Activated naive CD8-positive, alpha-beta T cell treated with anti-CD3 and anti-CD28 coated beads, Interleukin-2, amount 50 U/mL, for 24 hours (primary cell): ENCODE measurements at regions not wholly inside any gene's neighbourhood (a gene's known extent, or its start where the extent isn't known, plus 50 kb on each side); places are given as distances from the start of the nearest gene placed in this dataset.

Experiments
- ATAC-seq: fragments of 150-1000 bp; cut with Tn5 transposase; one replicate; pipeline ENCODE4 v1.10.0; 2021
- DNase-seq: peaks from one replicate; pipeline ENCODE4 v3.0.0; 2021
- H3K27ac Mint-ChIP-seq: one replicate; pipeline ENCODE4 v1.8.0; 2021; ENCODE audit warnings: mild to moderate bottlenecking, mixed read lengths
- H3K27me3 Mint-ChIP-seq: one replicate; pipeline ENCODE4 v1.8.0; 2021; ENCODE audit warnings: mixed read lengths
- H3K36me3 Mint-ChIP-seq: one replicate; pipeline ENCODE4 v1.8.0; 2021; ENCODE audit warnings: low read depth, mixed read lengths
- H3K4me1 Mint-ChIP-seq: one replicate; pipeline ENCODE4 v1.8.0; 2021; ENCODE audit warnings: mixed read lengths
- H3K4me3 Mint-ChIP-seq: one replicate; pipeline ENCODE4 v1.8.0; 2021; ENCODE audit warnings: mild to moderate bottlenecking, moderate library complexity, mixed read lengths
- H3K9me3 Mint-ChIP-seq: one replicate; pipeline ENCODE4 v1.8.0; 2021; ENCODE audit warnings: mixed read lengths

DNA sequence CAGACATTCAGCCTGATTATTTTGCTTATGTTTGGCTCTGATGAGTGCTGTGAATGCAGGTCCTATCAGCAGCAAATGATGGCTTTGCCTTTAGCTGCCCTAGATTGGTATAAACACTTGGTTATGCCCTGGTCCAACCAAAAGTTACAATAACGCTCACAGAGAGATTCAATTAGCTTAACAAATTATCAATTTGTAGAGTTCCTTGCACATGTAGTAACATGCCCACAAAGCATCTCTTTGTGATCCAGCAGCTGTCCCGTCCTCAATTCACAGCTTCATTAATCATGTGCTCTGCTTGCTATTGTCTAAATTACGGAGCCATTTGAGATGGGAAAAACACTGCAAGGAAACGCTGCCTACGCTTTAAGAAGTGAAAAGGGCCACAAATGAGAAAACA is 457.9 kb downstream of the HDGFL1 start:
- Mint-ChIP-seq H3K4me3 (no peak overlapping the region), H3K9me3 (no peaks in the 10 kb centered on the region), H3K27me3 (no peaks in the 10 kb centered on the region), H3K4me1 (no peaks in the 10 kb centered on the region), H3K36me3 (no peaks in the 10 kb centered on the region), H3K27ac (no peak overlapping the region)
- no peak for ATAC-seq
- DNase-seq = no peak

- DNase-seq (no peak), ATAC-seq (no peak)
- no peak overlapping the region for H3K4me3 Mint-ChIP-seq
- H3K4me1 Mint-ChIP-seq = no peaks in the 10 kb centered on the region
- no peaks in the 10 kb centered on the region for H3K36me3 Mint-ChIP-seq
- H3K9me3 Mint-ChIP-seq = no peaks in the 10 kb centered on the region
- no peak overlapping the region for H3K27ac Mint-ChIP-seq
- H3K27me3 Mint-ChIP-seq = no peaks in the 10 kb centered on the region
Measured at GRCh38 chr6:23031986-23032385, 462.6 kb downstream of the HDGFL1 start.

DNA sequence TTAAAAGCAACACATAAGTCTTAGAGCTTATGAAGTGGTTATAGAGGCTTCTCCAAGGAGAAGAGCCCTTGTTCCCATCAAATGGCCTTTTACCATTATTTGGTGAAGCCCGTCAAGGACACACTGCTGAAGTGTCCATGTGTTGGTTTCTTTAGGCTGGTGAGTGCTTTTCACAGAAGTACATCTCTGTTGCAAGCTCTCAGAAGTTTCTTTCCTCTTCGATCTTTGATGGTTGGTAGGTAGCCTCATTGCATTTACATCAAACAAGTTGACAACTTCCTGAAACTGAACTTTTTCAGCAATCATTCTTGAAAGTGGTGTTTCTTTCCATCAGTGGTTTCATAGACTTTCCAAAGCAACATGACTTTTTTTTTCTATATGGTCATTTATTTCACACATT is 465.6 kb downstream of the HDGFL1 start:
- Mint-ChIP-seq H3K9me3 (no peaks in the 10 kb centered on the region), H3K27ac (no peak overlapping the region), H3K36me3 (no peaks in the 10 kb centered on the region), H3K4me1 (no peaks in the 10 kb centered on the region), H3K27me3 (no peaks in the 10 kb centered on the region), H3K4me3 (no peak overlapping the region)
- no peak for ATAC-seq
- no peak for DNase-seq

DNA sequence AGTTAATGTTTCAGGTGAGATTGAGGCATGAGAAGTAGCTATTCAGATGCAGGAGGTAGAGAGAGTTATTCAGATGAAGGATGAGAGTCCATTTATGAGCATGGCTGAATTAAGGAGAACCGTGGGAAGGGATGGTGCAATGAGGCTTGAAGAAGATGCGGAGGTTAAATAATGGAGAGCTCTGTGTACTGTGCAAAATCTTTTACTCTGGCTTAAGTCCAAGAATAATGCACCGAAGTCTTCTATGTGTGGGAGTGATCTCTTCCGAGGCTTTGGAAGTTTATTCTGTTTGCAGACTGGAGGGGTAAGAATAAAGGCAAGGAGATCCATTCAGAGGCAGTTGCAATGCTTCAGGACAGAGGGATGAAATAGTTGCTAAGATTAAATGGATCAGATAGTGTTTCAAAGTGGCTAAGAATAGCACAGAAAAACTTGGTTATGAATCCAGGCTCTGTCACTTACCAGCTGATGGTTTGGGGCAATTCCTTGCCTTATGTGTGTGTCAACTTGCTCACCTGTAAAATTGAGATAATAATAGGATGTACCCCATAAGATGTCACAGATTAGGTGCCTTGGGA is 467.1 kb downstream of the HDGFL1 start:
- ATAC-seq = no peak
- Mint-ChIP-seq H3K27me3 (no peaks in the 10 kb centered on the region), H3K36me3 (no peaks in the 10 kb centered on the region), H3K4me1 (no peaks in the 10 kb centered on the region), H3K9me3 (no peaks in the 10 kb centered on the region), H3K4me3 (no peak overlapping the region), H3K27ac (no peak overlapping the region)
- no peak for DNase-seq

DNA sequence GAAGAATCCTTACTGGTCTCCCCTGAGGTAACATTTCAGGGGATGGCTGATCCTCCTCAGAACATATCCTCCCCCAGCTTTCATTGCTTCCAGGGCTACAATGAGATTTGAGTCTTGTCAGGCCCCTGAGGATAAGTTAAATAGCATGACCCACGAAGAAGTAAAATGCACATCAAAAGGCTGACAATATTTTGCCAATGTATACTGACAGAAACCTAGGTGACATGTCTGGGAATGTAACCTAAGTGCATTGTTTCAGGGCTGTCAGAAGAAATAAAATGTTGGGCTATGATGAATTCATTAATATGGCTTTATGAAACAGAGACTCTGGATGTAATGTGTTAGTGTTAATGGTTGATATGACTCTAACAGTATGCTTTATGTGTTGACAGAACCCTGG is 471.5 kb downstream of the HDGFL1 start:
- no peaks in the 10 kb centered on the region for H3K36me3 Mint-ChIP-seq
- DNase-seq (no peak), ATAC-seq (no peak)
- no peaks in the 10 kb centered on the region for H3K9me3 Mint-ChIP-seq
- no peak overlapping the region for H3K4me3 Mint-ChIP-seq
- H3K4me1 Mint-ChIP-seq = no peaks in the 10 kb centered on the region
- no peak overlapping the region for H3K27ac Mint-ChIP-seq
- H3K27me3 Mint-ChIP-seq = no peaks in the 10 kb centered on the region

DNA sequence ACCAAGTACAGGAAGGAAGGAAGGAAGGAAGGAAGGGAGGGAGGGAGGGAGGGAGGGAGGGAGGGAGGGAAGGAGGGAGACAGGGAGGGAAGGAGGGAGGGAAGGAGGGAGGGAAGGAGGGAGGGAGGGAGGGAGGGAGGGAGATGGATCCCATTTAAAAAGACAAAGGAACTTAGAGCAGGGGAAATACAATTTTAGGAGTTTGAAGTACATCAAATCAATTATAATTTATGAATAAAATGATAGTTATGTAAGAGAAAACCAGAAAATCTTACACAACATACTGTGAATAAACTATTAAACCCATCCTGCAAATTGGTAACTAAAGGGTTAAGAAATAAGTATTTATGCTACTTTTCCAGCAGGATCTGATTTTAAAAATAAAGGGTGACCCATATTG is 475.9 kb downstream of the HDGFL1 start:
- H3K27ac Mint-ChIP-seq = no peak overlapping the region
- H3K9me3 Mint-ChIP-seq = peaks cover 7% of the 10 kb centered on the region
- no peak overlapping the region for H3K4me3 Mint-ChIP-seq
- H3K27me3 Mint-ChIP-seq = no peaks in the 10 kb centered on the region
- H3K4me1 Mint-ChIP-seq = no peaks in the 10 kb centered on the region
- no peaks in the 10 kb centered on the region for H3K36me3 Mint-ChIP-seq
- no peak for ATAC-seq
- DNase-seq = no peak

DNA sequence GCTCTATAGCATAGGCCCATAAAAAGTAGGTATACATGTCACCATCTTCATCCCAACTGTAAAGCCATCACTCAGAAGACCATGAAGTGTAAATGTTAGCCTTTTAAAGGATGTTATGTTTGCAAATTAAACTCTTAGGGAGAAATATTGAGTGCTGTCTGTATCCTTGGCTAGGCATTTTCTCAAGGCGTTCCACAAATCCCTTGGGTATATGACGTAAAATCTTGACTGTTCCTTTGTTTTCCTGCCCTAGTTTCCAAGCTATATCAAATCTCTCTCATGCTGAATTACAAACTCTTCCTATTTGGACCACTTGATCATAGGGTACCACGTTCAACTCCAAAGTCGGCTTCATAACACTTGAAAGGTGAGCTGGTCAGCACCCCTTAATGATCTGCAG is 486.2 kb downstream of the HDGFL1 start:
- H3K36me3 Mint-ChIP-seq = no peaks in the 10 kb centered on the region
- no peaks in the 10 kb centered on the region for H3K27me3 Mint-ChIP-seq
- no peak for ATAC-seq
- no peak for DNase-seq
- H3K4me1 Mint-ChIP-seq = no peaks in the 10 kb centered on the region
- no peak overlapping the region for H3K27ac Mint-ChIP-seq
- H3K9me3 Mint-ChIP-seq = peaks cover 13% of the 10 kb centered on the region
- H3K4me3 Mint-ChIP-seq = no peak overlapping the region

DNA sequence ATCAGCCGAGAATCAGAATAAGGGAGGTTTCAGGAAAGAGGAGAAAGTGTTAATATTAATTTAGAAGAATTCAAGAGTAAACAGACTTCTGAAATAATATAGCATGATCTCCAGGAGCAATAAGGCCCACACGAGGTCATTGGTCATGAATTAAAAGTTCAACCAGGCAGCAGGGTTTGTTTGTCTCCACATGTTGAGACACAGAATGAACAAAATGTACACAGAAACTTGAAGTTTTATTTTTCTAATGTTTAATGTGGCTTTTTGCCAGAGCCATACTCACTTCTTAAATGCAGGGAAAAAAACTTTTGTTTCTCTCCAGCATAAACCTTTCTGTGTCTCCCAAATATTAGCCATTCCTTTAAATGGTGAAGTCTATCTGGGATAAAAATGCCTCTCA is 504.5 kb downstream of the HDGFL1 start:
- ATAC-seq (no peak), DNase-seq (no peak)
- H3K27me3 Mint-ChIP-seq = no peaks in the 10 kb centered on the region
- no peak overlapping the region for H3K27ac Mint-ChIP-seq
- no peaks in the 10 kb centered on the region for H3K36me3 Mint-ChIP-seq
- no peaks in the 10 kb centered on the region for H3K4me1 Mint-ChIP-seq
- peaks cover 20% of the 10 kb centered on the region for H3K9me3 Mint-ChIP-seq
- H3K4me3 Mint-ChIP-seq = no peak overlapping the region

GRCh38 chr6:23077772-23078171 is 508.4 kb downstream of the HDGFL1 start:
- no peak for ATAC-seq
- no peak overlapping the region for H3K4me3 Mint-ChIP-seq
- no peaks in the 10 kb centered on the region for H3K27me3 Mint-ChIP-seq
- no peak for DNase-seq
- no peaks in the 10 kb centered on the region for H3K36me3 Mint-ChIP-seq
- no peaks in the 10 kb centered on the region for H3K4me1 Mint-ChIP-seq
- H3K27ac Mint-ChIP-seq = no peak overlapping the region
- H3K9me3 Mint-ChIP-seq = peaks cover 24% of the 10 kb centered on the region

- no peaks in the 10 kb centered on the region for H3K4me1 Mint-ChIP-seq
- DNase-seq = no peak
- H3K27me3 Mint-ChIP-seq = no peaks in the 10 kb centered on the region
- no peak for ATAC-seq
- no peaks in the 10 kb centered on the region for H3K36me3 Mint-ChIP-seq
- no peak overlapping the region for H3K27ac Mint-ChIP-seq
- peaks cover 11% of the 10 kb centered on the region for H3K9me3 Mint-ChIP-seq
- no peak overlapping the region for H3K4me3 Mint-ChIP-seq
Measured at GRCh38 chr6:23081701-23082100, 512.3 kb downstream of the HDGFL1 start.

DNA sequence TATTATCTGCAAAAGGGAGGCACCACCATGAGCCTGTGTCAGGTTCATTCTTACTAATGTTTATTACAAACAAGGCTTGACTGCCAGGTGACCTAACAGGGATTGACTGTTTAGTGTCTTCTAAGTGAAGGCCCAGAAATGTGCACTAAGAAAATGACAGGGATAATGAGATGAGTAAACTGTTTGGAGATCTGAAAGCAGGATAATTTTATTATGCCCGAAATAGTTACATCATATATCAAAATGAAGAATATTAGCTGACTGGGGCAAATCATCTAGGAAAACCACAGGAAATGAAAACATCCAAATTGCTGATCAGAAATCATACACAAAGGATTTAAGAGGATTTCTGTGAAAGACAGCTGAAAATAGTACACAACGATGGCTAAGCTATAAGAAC is 516.7 kb downstream of the HDGFL1 start:
- Mint-ChIP-seq H3K27me3 (no peaks in the 10 kb centered on the region), H3K9me3 (peaks cover 4% of the 10 kb centered on the region), H3K4me3 (no peak overlapping the region), H3K27ac (no peak overlapping the region), H3K36me3 (no peaks in the 10 kb centered on the region), H3K4me1 (no peaks in the 10 kb centered on the region)
- no peak for ATAC-seq
- DNase-seq = no peak

- no peaks in the 10 kb centered on the region for H3K9me3 Mint-ChIP-seq
- no peak for ATAC-seq
- no peak overlapping the region for H3K27ac Mint-ChIP-seq
- no peaks in the 10 kb centered on the region for H3K4me1 Mint-ChIP-seq
- no peak for DNase-seq
- no peaks in the 10 kb centered on the region for H3K27me3 Mint-ChIP-seq
- no peaks in the 10 kb centered on the region for H3K36me3 Mint-ChIP-seq
- H3K4me3 Mint-ChIP-seq = no peak overlapping the region
Measured at GRCh38 chr6:23087471-23087870, 518.1 kb downstream of the HDGFL1 start.

DNA sequence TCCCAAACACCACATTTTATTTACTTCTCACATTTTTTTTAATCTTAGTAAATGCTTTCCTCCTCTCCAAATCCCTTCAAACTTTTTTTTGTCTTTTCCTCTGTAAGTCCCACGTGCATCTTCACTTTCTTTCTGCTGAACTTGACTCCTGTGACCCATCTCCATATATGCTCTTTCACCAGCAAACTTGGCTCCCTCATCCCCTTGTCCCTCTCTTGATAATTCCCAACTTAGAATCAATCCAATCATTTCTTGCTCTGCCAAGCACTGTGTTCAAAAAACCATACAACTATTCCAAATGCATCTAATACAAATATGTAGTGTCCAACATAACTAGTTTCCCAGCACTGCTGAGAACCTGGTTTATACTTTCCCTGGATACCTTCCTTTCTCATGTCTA is 519.4 kb downstream of the HDGFL1 start:
- DNase-seq = no peak
- Mint-ChIP-seq H3K27ac (no peak overlapping the region), H3K36me3 (no peaks in the 10 kb centered on the region), H3K9me3 (no peaks in the 10 kb centered on the region), H3K4me1 (no peaks in the 10 kb centered on the region), H3K4me3 (no peak overlapping the region), H3K27me3 (no peaks in the 10 kb centered on the region)
- no peak for ATAC-seq

DNA sequence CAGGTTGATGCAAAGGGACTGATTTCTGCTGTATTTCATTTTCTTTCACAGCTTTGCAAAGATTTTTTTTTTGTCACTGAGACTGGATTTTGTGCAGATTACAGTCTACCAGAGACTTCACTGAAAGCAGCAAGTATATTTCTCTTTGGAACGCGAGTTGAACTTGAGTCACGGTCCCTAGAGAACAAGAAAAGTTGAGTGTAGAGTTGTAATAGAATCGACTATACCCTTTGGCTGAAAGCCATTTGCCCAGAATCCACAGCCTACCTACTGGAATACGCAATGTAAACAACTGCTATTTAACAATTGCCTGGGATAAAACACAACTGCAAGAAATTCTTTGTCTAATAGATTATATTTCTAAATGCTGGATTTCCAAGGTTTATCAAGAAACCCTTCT is 520.6 kb downstream of the HDGFL1 start:
- no peak for DNase-seq

DNA sequence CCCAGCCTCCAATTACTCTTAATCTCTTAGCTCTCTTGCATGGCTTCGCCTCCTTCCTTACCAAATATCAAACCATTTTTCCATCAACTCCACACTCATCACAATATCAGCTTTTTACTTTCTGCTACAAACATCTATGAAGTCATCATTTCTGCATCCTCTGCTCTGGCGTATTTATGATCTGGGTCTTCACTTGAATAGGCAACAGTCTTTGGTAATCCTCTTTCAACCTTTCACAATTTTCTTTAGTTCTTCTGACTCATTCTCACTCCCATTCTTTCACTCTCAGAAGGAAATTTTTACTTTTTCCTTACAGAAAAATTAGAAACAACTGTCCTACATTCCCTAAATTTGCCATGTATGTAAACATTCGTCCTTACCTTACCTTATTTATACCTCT is 522.4 kb downstream of the HDGFL1 start:
- peaks cover 11% of the 10 kb centered on the region for H3K9me3 Mint-ChIP-seq
- no peaks in the 10 kb centered on the region for H3K36me3 Mint-ChIP-seq
- no peak overlapping the region for H3K4me3 Mint-ChIP-seq
- ATAC-seq (no peak), DNase-seq (no peak)
- no peaks in the 10 kb centered on the region for H3K27me3 Mint-ChIP-seq
- H3K27ac Mint-ChIP-seq = no peak overlapping the region
- H3K4me1 Mint-ChIP-seq = no peaks in the 10 kb centered on the region

More for the DNA sequence above, 520.6 kb downstream of the HDGFL1 start:
- ATAC-seq = no peak
- Mint-ChIP-seq H3K4me3 (no peak overlapping the region), H3K9me3 (peaks cover 3% of the 10 kb centered on the region), H3K27me3 (no peaks in the 10 kb centered on the region), H3K27ac (no peak overlapping the region), H3K4me1 (no peaks in the 10 kb centered on the region), H3K36me3 (no peaks in the 10 kb centered on the region)

GRCh38 chr6:23096876-23097275 is 527.5 kb downstream of the HDGFL1 start:
- no peak overlapping the region for H3K27ac Mint-ChIP-seq
- peaks cover 22% of the 10 kb centered on the region for H3K9me3 Mint-ChIP-seq
- no peak overlapping the region for H3K4me3 Mint-ChIP-seq
- H3K4me1 Mint-ChIP-seq = no peaks in the 10 kb centered on the region
- H3K36me3 Mint-ChIP-seq = no peaks in the 10 kb centered on the region
- no peaks in the 10 kb centered on the region for H3K27me3 Mint-ChIP-seq
- DNase-seq (no peak), ATAC-seq (no peak)
